ENCODE measurements at regions not wholly inside any gene's neighbourhood (a gene's known extent, or its start where the extent isn't known, plus 50 kb on each side); places are given as distances from the start of the nearest gene placed in this dataset.

DNA sequence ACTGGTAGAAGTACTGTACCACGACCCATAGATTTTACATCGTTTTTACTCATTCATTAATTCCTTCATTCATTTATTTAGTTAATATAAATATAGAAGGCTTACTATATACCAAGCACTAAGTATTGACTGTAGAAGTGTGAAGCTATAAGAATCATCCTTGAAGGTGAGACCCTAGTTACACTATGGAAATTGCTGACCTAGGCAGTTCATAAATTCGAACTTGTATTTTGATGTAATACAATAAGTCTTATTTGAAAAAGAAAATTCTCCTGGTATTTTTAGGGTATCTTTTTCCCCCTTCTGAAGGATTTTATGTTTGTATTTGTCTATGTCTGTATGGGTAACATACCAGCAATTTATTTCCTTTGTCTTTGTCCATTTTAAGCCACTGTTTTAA is 220.1 kb upstream of the DMAC1 start:
- dilution Hi-C loops (cut with MboI; ENCODE audit: extremely low pct_ligation_motif_present, low sequenced_read_pairs): no loop called here
- CTCF ChIA-PET: no interaction called here

More for the DNA sequence above, 220.1 kb upstream of the DMAC1 start:
- H2AFZ ChIP-seq (ENCODE audit: low read depth, low read length): no peak overlapping the region
- no peak for FAIRE-seq
- no peaks in the 10 kb centered on the region for H3K9me1 ChIP-seq (replicated peaks; ENCODE audit: control insufficient read depth, extremely low read depth, insufficient read depth, low read length)
- H3K9ac ChIP-seq (replicated peaks; ENCODE audit: extremely low read depth, insufficient read depth, low read length): no peak overlapping the region
- no peaks in the 10 kb centered on the region for H3K27me3 ChIP-seq (ENCODE audit: control insufficient read depth in 2 of 2, insufficient read depth in 2 of 2, low read length in 2 of 2)
- H3K4me1 ChIP-seq (ENCODE audit: control insufficient read depth, extremely low read depth, insufficient read depth, low read length): no peaks in the 10 kb centered on the region
- H3K4me2 ChIP-seq (ENCODE audit: insufficient read depth, low read length): no peak overlapping the region
- no peaks in the 10 kb centered on the region for H3K9me3 ChIP-seq (replicated peaks; ENCODE audit: control insufficient read depth, insufficient read depth, low read length)
- H3K36me3 ChIP-seq (ENCODE audit: control insufficient read depth in 2 of 2, extremely low read depth in 1 of 2, insufficient read depth in 2 of 2, low read length in 2 of 2): no peaks in the 10 kb centered on the region
- intact Hi-C loops (cut with micrococcal nuclease): no loop called here
- TF ChIP-seq GATA2 (IDR thresholded peaks at IDR 0.05; ENCODE audit: insufficient read depth, insufficient read length, low read depth, low read length): no peak
- TF ChIP-seq, protein P1, sequence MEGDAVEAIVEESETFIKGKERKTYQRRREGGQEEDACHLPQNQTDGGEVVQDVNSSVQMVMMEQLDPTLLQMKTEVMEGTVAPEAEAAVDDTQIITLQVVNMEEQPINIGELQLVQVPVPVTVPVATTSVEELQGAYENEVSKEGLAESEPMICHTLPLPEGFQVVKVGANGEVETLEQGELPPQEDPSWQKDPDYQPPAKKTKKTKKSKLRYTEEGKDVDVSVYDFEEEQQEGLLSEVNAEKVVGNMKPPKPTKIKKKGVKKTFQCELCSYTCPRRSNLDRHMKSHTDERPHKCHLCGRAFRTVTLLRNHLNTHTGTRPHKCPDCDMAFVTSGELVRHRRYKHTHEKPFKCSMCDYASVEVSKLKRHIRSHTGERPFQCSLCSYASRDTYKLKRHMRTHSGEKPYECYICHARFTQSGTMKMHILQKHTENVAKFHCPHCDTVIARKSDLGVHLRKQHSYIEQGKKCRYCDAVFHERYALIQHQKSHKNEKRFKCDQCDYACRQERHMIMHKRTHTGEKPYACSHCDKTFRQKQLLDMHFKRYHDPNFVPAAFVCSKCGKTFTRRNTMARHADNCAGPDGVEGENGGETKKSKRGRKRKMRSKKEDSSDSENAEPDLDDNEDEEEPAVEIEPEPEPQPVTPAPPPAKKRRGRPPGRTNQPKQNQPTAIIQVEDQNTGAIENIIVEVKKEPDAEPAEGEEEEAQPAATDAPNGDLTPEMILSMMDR (IDR thresholded peaks at IDR 0.05; ENCODE audit: extremely low read depth in 1 of 2, insufficient read depth in 1 of 2, low read depth in 1 of 2, low read length in 2 of 2): no peak
- TF ChIP-seq JUN (IDR thresholded peaks at IDR 0.05; ENCODE audit: borderline replicate concordance, insufficient read depth, insufficient read length, low read depth): no peak
- TF ChIP-seq POLR2AphosphoS5 (IDR thresholded peaks at IDR 0.05; ENCODE audit: insufficient read depth, low read depth, low read length): no peak
- no peak for TF ChIP-seq FOS (IDR thresholded peaks at IDR 0.05; ENCODE audit: borderline replicate concordance, insufficient read depth, low read length)
- TF ChIP-seq, protein P2, sequence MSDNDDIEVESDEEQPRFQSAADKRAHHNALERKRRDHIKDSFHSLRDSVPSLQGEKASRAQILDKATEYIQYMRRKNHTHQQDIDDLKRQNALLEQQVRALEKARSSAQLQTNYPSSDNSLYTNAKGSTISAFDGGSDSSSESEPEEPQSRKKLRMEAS (IDR thresholded peaks at IDR 0.05; ENCODE audit: insufficient read depth, insufficient read length): no peak
- TF ChIP-seq MYC (IDR thresholded peaks at IDR 0.05; ENCODE audit: low read depth, low read length): no peak
- TF ChIP-seq POLR2A (IDR thresholded peaks at IDR 0.05; ENCODE audit: low read depth, low read length): no peak
- no peak for TF ChIP-seq EZH2 (IDR thresholded peaks at IDR 0.05; ENCODE audit: borderline replicate concordance, low read depth, low read length, severe bottlenecking)
- no peak overlapping the region for H3K27ac ChIP-seq (ENCODE audit: insufficient read depth, low read depth, low read length)
- H4K20me1 ChIP-seq (replicated peaks; ENCODE audit: control insufficient read depth, extremely low read depth, insufficient read depth, low read length): no peaks in the 10 kb centered on the region
- no TSS peak for BruUV-seq (replicated peaks)
- POLR2A ChIA-PET: no interaction called here
- H3K79me2 ChIP-seq (ENCODE audit: control insufficient read depth, insufficient read depth, low read length): no peaks in the 10 kb centered on the region
- no peak for DNase-seq (ENCODE audit: low read depth, low spot score)
- no peak overlapping the region for H3K4me3 ChIP-seq (replicated peaks in 1 of 3; ENCODE audit: insufficient read depth in 1 of 3, low read depth in 1 of 3, low read length in 3 of 3)

Measured in endothelial cell of umbilical vein (primary cell).